Stimulated activated naive CD8-positive, alpha-beta T cell treated with anti-CD3 and anti-CD28 coated beads, Interleukin-15, amount 100 ng/mL, for 72 hours (primary cell): ENCODE measurements at regions not wholly inside any gene's neighbourhood (a gene's known extent, or its start where the extent isn't known, plus 50 kb on each side); places are given as distances from the start of the nearest gene placed in this dataset.

Experiments
- ATAC-seq: fragments of 150-1000 bp; cut with Tn5 transposase; 2 replicates; pipeline ENCODE4 v1.10.0; 2021; ENCODE audit warnings: mild to moderate bottlenecking, moderate library complexity
- DNase-seq, 2 donors: peaks; one replicate each; pipeline ENCODE4 v3.0.0; 2021 to 2022
- H3K27ac Mint-ChIP-seq, 2 donors: one replicate each; pipeline ENCODE4 v1.8.0; 2022; ENCODE audit warnings: mild to moderate bottlenecking in 2 of 2, mixed read lengths in 2 of 2, moderate library complexity in 2 of 2
- H3K27me3 Mint-ChIP-seq: one replicate; pipeline ENCODE4 v1.8.0; 2022; ENCODE audit warnings: mixed read lengths
- H3K4me1 Mint-ChIP-seq: one replicate; pipeline ENCODE4 v1.8.0; 2022; ENCODE audit warnings: mild to moderate bottlenecking, mixed read lengths
- H3K4me3 Mint-ChIP-seq, 2 donors: one replicate each; pipeline ENCODE4 v1.8.0; 2022; ENCODE audit warnings: mild to moderate bottlenecking in 2 of 2, mixed read lengths in 2 of 2, moderate library complexity in 1 of 2
- H3K9me3 Mint-ChIP-seq, 2 donors: one replicate each; pipeline ENCODE4 v1.8.0; 2022; ENCODE audit warnings: mixed read lengths in 2 of 2

GRCh38 chr10:64515970-64516699 lies 994.9 kb downstream of the REEP3 start:
- peaks cover 0 to 3% of the 10 kb centered on the region in 2 donors for H3K9me3 Mint-ChIP-seq
- no peak overlapping the region for H3K27ac Mint-ChIP-seq
- no peaks in the 10 kb centered on the region for H3K27me3 Mint-ChIP-seq
- DNase-seq = no peak
- H3K4me3 Mint-ChIP-seq = no peak overlapping the region
- ATAC-seq = no peak
- H3K4me1 Mint-ChIP-seq = no peaks in the 10 kb centered on the region

DNA sequence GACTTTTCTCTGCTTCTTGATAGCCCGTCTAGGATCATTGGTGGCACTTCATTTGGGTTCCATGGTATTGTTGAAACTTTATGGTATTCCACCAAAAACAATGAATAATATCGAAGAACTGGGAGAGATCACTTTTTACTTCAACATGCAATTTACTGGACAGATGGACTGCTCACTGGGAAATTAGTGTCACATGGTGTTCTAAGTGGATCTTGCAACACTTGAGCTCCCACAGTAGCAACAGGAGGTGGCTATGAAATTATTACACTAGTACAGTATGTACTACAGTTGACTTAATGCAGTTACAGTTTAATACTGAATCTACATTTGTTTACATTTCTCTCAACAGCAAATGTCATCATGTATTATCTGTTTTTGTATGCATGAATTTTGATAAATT lies 997.3 kb downstream of the REEP3 start:
- no peaks in the 10 kb centered on the region for H3K27me3 Mint-ChIP-seq
- H3K9me3 Mint-ChIP-seq = peaks cover 0 to 3% of the 10 kb centered on the region in 2 donors
- H3K4me3 Mint-ChIP-seq = no peak overlapping the region
- DNase-seq (no peak), ATAC-seq (no peak)
- H3K27ac Mint-ChIP-seq = no peak overlapping the region
- H3K4me1 Mint-ChIP-seq = no peaks in the 10 kb centered on the region

- Mint-ChIP-seq H3K4me3 (no peak overlapping the region), H3K4me1 (no peaks in the 10 kb centered on the region)
Observed at GRCh38 chr10:64519427-64519826, 998.2 kb downstream of the REEP3 start.

DNA sequence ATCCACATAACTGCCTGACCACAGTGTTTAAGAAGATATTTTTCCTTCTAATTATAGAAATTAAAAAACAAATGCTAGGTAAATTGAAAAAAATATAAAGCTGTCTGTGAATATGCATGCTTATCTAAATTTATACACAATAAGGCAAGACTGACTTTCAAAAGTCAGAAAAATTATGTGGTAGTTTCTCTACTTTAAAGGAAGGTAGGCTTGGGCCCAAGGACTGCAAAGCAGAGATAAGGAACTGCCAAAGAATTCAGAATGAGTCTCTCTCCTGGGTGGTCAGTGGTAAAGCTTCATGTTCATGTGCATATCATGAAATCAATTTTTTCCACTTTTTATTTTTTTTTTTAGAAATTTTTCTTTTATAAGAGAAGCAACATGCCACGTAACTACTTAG lies 998.6 kb downstream of the REEP3 start:
- ATAC-seq (no peak), DNase-seq (no peak)
- Mint-ChIP-seq H3K4me3 (no peak overlapping the region), H3K27me3 (no peaks in the 10 kb centered on the region), H3K9me3 (peaks cover 0 to 3% of the 10 kb centered on the region in 2 donors), H3K4me1 (no peaks in the 10 kb centered on the region), H3K27ac (no peak overlapping the region)

More at GRCh38 chr10:64519427-64519826, 998.2 kb downstream of the REEP3 start:
- DNase-seq (no peak), ATAC-seq (no peak)
- Mint-ChIP-seq H3K27ac (no peak overlapping the region), H3K9me3 (peaks cover 0 to 3% of the 10 kb centered on the region in 2 donors), H3K27me3 (no peaks in the 10 kb centered on the region)

DNA sequence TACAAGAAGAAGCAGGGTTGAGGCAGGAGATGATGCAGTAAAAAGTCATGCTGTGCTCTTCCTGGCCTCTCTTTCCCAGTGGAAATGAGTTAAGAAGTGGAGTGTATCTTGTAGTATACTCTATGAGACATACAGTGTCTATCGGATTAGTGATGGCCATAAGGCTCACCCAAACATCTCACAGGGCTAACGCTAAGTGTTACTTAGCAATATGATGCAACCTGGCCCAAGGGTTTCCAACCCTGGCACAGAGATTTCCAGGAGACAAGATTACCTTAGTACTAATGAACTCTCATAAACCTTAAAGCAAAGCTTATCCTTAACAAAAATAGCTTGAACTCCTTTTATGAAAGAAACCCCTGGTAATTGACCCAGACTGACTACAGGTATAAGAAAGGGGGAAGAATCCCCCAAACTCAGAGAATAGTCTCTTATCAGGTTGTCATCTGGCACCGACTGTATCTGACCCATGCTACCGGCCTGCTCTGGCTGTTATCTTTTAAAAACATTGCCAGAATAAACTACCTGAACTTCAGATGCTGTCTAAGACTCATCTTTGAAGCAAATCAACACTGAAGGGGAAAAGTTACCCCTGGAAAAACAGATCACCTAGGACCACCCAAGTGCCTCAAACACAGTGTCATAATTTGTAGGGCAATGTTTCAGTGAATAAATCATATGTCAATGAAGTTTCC lies 1002.0 kb downstream of the REEP3 start:
- Mint-ChIP-seq H3K9me3 (peaks cover 0 to 2% of the 10 kb centered on the region in 2 donors), H3K27ac (no peak overlapping the region), H3K4me3 (no peak overlapping the region), H3K4me1 (no peaks in the 10 kb centered on the region), H3K27me3 (no peaks in the 10 kb centered on the region)
- no peak for ATAC-seq
- DNase-seq = no peak

DNA sequence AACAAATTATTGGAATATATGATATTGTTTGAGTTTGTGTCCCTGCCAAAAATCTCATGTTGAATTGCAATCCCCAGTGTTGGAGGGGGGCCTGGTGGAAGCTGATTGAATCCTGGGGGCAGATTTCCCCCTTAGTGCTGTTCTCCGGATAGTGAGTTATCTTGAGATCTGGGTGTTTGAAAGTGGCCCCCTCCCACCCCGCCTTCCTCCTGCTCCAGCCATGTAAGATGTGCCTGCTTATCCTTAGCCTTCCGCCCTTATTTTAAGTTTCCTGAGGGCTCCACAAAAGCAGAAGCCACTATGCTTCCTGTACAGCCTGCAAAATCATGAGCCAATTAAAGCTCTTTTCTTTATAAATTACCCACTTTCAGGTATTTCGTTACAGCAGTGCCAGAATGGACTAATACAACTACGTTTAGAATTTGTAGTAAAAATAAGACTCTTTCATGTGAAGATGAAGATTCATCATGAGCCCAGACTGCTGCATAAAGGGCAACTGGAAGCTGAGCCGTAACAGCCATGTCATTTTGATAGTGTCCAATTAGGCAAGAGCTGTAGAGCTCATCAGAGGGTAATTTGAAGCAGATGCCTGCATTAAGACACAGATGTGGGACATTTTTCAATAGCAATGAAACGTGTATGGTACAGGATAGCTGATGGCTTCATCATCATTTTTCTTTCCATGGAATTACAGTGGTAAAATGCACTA lies 1007.2 kb downstream of the REEP3 start:
- H3K4me1 Mint-ChIP-seq = no peaks in the 10 kb centered on the region
- no peaks in the 10 kb centered on the region for H3K9me3 Mint-ChIP-seq
- no peak overlapping the region for H3K27ac Mint-ChIP-seq
- no peaks in the 10 kb centered on the region for H3K27me3 Mint-ChIP-seq
- DNase-seq (no peak), ATAC-seq (no peak)
- no peak overlapping the region for H3K4me3 Mint-ChIP-seq

DNA sequence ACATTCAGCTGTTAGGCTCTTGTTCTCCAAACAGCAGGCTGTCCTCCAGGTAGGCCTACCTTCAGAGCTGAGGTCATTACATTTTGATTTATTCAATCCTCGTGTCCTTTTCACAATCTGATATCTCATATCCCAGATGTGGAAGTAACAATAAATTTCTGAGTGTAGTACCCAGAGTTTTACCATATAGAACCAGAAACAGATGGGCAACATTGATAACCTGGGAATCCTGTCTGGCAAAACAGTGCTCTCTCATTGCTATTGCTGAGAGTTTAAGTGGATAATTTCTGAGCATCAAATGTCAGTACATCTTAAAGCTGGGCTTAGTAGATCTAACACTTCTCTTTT lies 1007.8 kb downstream of the REEP3 start:
- Mint-ChIP-seq H3K27me3 (no peaks in the 10 kb centered on the region), H3K27ac (no peak overlapping the region), H3K9me3 (no peaks in the 10 kb centered on the region), H3K4me1 (no peaks in the 10 kb centered on the region), H3K4me3 (no peak overlapping the region)
- no peak for ATAC-seq
- DNase-seq = no peak

GRCh38 chr10:64534616-64535015 lies 1013.4 kb downstream of the REEP3 start:
- Mint-ChIP-seq H3K4me1 (no peaks in the 10 kb centered on the region), H3K4me3 (no peak overlapping the region), H3K27ac (no peak overlapping the region), H3K9me3 (no peaks in the 10 kb centered on the region), H3K27me3 (no peaks in the 10 kb centered on the region)
- no peak for ATAC-seq
- no peak for DNase-seq

DNA sequence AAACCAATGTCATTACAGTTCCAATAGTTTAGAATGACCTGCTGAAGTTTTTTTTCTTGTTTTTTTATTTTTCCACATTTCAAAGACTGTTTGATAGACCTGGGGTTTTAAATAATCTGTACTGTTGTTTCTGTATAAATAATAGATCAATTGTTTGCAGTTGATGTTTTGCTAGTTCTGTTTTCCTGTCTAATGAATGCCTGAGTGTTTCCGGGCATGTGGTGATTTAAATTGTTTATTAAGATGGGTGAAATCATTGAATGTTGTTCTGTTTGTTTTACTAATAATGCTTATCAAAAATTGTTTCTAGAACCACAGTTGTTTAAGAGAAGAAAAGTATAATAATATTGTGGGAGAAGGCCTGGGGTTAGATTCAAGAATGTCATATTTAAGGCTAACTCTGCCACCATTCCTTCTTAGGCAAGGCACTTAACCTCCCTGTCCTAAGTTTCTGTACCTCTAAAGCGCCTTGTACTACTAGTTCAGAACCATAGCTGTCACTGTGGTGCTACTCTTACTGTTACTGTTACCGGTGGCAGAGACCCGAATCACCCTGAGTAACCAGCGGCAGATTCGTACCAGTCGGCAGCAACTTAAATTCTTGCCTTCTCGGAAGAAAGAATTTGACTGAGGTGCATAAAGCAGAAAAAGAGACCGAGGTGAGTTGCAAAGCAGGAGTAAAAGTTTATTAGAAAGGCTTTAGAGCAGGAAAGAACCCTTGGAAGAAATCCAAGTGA lies 1014.1 kb downstream of the REEP3 start:
- Mint-ChIP-seq H3K9me3 (no peaks in the 10 kb centered on the region), H3K27ac (no peak overlapping the region), H3K4me3 (no peak overlapping the region), H3K27me3 (no peaks in the 10 kb centered on the region), H3K4me1 (no peaks in the 10 kb centered on the region)
- ATAC-seq (no peak), DNase-seq (no peak)

DNA sequence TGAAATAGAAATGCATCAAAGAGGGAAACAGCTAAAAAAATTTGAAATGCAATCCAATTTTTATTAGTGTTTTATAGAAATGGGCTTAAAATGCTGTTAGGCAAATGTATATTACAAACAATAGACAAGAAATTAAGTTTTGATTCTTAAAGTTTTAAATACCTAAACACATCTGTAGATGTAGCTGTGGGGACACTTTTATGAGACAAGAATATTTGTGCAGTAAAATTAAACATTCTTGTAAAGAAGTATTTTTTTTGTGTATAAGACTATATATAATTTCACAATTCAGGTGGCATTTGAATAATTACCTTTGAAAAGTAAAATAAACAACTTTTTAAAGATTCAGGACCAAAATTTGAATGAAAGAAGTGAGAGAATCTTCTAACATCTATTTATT lies 1015.9 kb downstream of the REEP3 start:
- DNase-seq (no peak), ATAC-seq (no peak)
- H3K4me1 Mint-ChIP-seq = no peaks in the 10 kb centered on the region
- H3K9me3 Mint-ChIP-seq = no peaks in the 10 kb centered on the region
- no peak overlapping the region for H3K4me3 Mint-ChIP-seq
- H3K27ac Mint-ChIP-seq = no peak overlapping the region
- no peaks in the 10 kb centered on the region for H3K27me3 Mint-ChIP-seq

- Mint-ChIP-seq H3K27ac (no peak overlapping the region), H3K4me1 (no peaks in the 10 kb centered on the region), H3K9me3 (no peaks in the 10 kb centered on the region), H3K4me3 (no peak overlapping the region), H3K27me3 (no peaks in the 10 kb centered on the region)
- DNase-seq = no peak
- no peak for ATAC-seq
Observed at GRCh38 chr10:64537928-64538327, 1016.7 kb downstream of the REEP3 start.

- ATAC-seq (no peak), DNase-seq (no peak)
- Mint-ChIP-seq H3K4me3 (no peak overlapping the region), H3K27me3 (no peaks in the 10 kb centered on the region), H3K4me1 (no peaks in the 10 kb centered on the region), H3K9me3 (peaks cover 0 to 5% of the 10 kb centered on the region in 2 donors), H3K27ac (no peak overlapping the region)
Observed at GRCh38 chr10:64546073-64546472, 1024.9 kb downstream of the REEP3 start.

- peaks cover 6 to 12% of the 10 kb centered on the region in 2 donors for H3K9me3 Mint-ChIP-seq
- ATAC-seq = no peak
- no peak for DNase-seq
- no peak overlapping the region for H3K4me3 Mint-ChIP-seq
- no peaks in the 10 kb centered on the region for H3K27me3 Mint-ChIP-seq
- no peak overlapping the region for H3K27ac Mint-ChIP-seq
- no peaks in the 10 kb centered on the region for H3K4me1 Mint-ChIP-seq
Observed at GRCh38 chr10:64547168-64547567, 1026.0 kb downstream of the REEP3 start.

DNA sequence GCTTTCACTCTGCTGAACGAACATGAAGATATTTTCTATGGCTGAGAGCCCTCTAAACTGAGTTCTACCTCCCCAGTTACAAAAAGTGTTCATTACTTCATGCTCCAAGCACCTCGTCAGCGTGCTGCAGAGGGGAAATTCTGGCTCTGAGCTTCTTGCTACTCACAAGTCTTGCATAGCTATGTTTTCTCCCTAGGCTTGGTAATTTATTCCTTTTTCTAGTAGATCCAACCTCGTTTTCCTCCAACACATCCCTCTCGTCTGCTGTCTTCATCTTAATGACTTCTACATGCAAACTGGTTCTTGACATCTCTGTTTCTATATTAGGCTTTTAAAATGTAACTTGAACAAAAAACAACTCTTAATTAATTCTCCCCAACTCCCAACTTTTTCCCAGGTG lies 1034.5 kb downstream of the REEP3 start:
- no peak overlapping the region for H3K4me3 Mint-ChIP-seq
- ATAC-seq = no peak
- H3K9me3 Mint-ChIP-seq = peaks cover 9 to 11% of the 10 kb centered on the region in 2 donors
- no peak for DNase-seq
- H3K27me3 Mint-ChIP-seq = no peaks in the 10 kb centered on the region
- H3K27ac Mint-ChIP-seq = no peak overlapping the region
- no peaks in the 10 kb centered on the region for H3K4me1 Mint-ChIP-seq

DNA sequence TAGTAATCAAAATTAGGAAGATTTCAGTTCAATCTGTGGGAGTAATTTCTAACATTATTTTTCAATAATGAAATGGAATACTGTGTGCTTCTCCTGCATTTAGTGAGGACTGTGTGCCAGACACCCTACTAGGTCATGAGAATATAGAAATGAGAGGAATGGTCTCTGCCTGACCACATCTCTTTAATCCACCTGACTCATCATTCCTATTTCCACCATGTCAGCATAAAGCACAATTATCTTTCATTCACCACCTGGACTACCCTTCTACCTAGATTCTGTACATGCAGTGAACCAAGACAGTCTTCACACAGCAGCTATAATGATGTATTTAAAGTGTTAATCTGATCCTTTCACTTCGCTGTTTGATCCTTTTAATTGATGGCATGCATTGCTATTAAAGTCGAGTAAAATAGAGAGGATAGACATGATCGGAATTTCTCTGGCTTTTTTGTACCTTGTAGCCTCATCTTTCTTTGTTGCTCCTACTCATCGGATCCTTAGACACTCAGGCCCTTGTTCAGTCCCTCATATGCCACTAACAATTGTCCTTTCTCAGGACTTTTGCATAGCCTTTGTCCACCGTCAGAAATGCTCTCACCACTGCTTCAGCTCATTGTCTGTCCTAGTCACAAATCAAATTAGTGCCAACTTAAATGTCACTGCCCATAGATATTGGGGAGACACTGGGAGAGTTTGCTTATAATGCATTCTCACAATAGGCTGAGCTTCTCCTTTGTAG lies 1037.1 kb downstream of the REEP3 start:
- Mint-ChIP-seq H3K27me3 (no peaks in the 10 kb centered on the region), H3K9me3 (peaks cover 4 to 16% of the 10 kb centered on the region in 2 donors), H3K27ac (no peak overlapping the region), H3K4me3 (no peak overlapping the region), H3K4me1 (no peaks in the 10 kb centered on the region)
- no peak for ATAC-seq
- no peak for DNase-seq
